Loucy (cell line): ENCODE measurements at regions not wholly inside any gene's neighbourhood (a gene's known extent, or its start where the extent isn't known, plus 50 kb on each side); places are given as distances from the start of the nearest gene placed in this dataset.

Experiments
- H2AFZ ChIP-seq: fragments of 200-600 bp; sonication (generic); 2 replicates; pipeline ENCODE4 v1.6.0; 2016; ENCODE audit warnings: antibody characterized with exemption, mild to moderate bottlenecking, low read length, moderate library complexity
- H3F3A ChIP-seq: fragments of 200-600 bp; 2 replicates; pipeline ENCODE4 v1.6.0; 2016; ENCODE audit warnings: antibody characterized with exemption, low read depth, mild to moderate bottlenecking
- H3K27me3 ChIP-seq: fragments of 200-600 bp; sonication (generic); 2 replicates; pipeline ENCODE4 v1.6.1; 2014; ENCODE audit warnings: low read length, mild to moderate bottlenecking; ENCODE audit not compliant: insufficient read depth, poor library complexity, severe bottlenecking
- H3K36me3 ChIP-seq: fragments of 200-600 bp; sonication (generic); 2 replicates; pipeline ENCODE4 v1.6.1; 2016; ENCODE audit warnings: low read length; ENCODE audit not compliant: insufficient read depth
- H3K4me1 ChIP-seq: fragments of 200-600 bp; sonication (generic); 2 replicates; pipeline ENCODE4 v1.5.1; 2014; ENCODE audit warnings: low read length, mild to moderate bottlenecking; ENCODE audit not compliant: insufficient read depth, poor library complexity, severe bottlenecking
- H3K4me2 ChIP-seq: fragments of 200-600 bp; sonication (generic); 2 replicates; pipeline ENCODE4 v1.6.0; 2014; ENCODE audit warnings: antibody characterized with exemption, low read length, low read depth, mild to moderate bottlenecking; ENCODE audit not compliant: poor library complexity, severe bottlenecking
- H3K4me3 ChIP-seq: fragments of 200-600 bp; sonication (generic); 2 replicates; pipeline ENCODE4 v1.5.1; 2014; ENCODE audit warnings: low read length, mild to moderate bottlenecking, mixed read lengths; ENCODE audit not compliant: poor library complexity, severe bottlenecking
- H3K79me2 ChIP-seq: fragments of 200-600 bp; sonication (generic); 2 replicates; pipeline ENCODE4 v1.6.1; 2014; ENCODE audit warnings: low read length; ENCODE audit not compliant: insufficient read depth
- H3K9ac ChIP-seq: fragments of 200-600 bp; sonication (generic); 2 replicates; pipeline ENCODE4 v1.6.0; 2014; ENCODE audit warnings: mild to moderate bottlenecking, low read depth, low read length, moderate library complexity; ENCODE audit not compliant: poor library complexity, severe bottlenecking
- H3K9me2 ChIP-seq: fragments of 200-600 bp; sonication (generic); replicated peaks from 2 replicates; pipeline ENCODE4 v1.6.1; 2016; ENCODE audit warnings: low read depth, low read length, mixed read lengths
- H3K9me3 ChIP-seq: fragments of 200-600 bp; sonication (generic); 2 replicates; pipeline ENCODE4 v1.6.1; 2014; ENCODE audit warnings: mild to moderate bottlenecking, antibody characterized with exemption, low read length, low read depth; ENCODE audit not compliant: insufficient read depth
- H4K20me1 ChIP-seq: fragments of 200-600 bp; sonication (generic); 2 replicates; pipeline ENCODE4 v1.6.0; 2014; ENCODE audit warnings: antibody characterized with exemption, low read length, mild to moderate bottlenecking; ENCODE audit not compliant: insufficient read depth, poor library complexity, severe bottlenecking
- CTCF ChIP-seq: fragments of 200-600 bp; sonication (generic); conservative IDR thresholded peaks from 2 replicates; pipeline ENCODE4 v1.5.1; 2014; ENCODE audit warnings: mild to moderate bottlenecking, antibody characterized with exemption, low read length
- EZH2phosphoT487 ChIP-seq: fragments of 200-600 bp; IDR thresholded peaks from 2 replicates; pipeline ENCODE4 v1.6.1; 2018; ENCODE audit warnings: antibody characterized with exemption, mild to moderate bottlenecking, moderate library complexity, borderline replicate concordance

- Histone ChIP-seq H2AFZ (no peak overlapping the region), H3K9me3 (no peaks in the 10 kb centered on the region), H3K9ac (no peak overlapping the region), H3F3A (no peaks in the 10 kb centered on the region), H3K27me3 (no peaks in the 10 kb centered on the region), H4K20me1 (no peaks in the 10 kb centered on the region), H3K4me2 (no peak overlapping the region), H3K4me1 (no peaks in the 10 kb centered on the region), H3K36me3 (no peaks in the 10 kb centered on the region), H3K9me2 (no peaks in the 10 kb centered on the region), H3K4me3 (no peak overlapping the region), H3K79me2 (no peaks in the 10 kb centered on the region)
- TF ChIP-seq EZH2phosphoT487 (no peak), CTCF (no peak)
Measured at GRCh38 chr5:67374378-67374777, 177.8 kb upstream of the CD180 start.

GRCh38 chr5:67373518-67373917 lies 176.9 kb upstream of the CD180 start:
- Histone ChIP-seq H4K20me1 (no peaks in the 10 kb centered on the region), H3K27me3 (no peaks in the 10 kb centered on the region), H3K9me2 (no peaks in the 10 kb centered on the region), H3K4me1 (no peaks in the 10 kb centered on the region), H3K9ac (no peak overlapping the region), H3F3A (no peaks in the 10 kb centered on the region), H3K36me3 (no peaks in the 10 kb centered on the region), H3K4me2 (no peak overlapping the region), H3K4me3 (no peak overlapping the region), H3K9me3 (no peaks in the 10 kb centered on the region), H2AFZ (no peak overlapping the region), H3K79me2 (no peaks in the 10 kb centered on the region)
- TF ChIP-seq EZH2phosphoT487 (no peak), CTCF (no peak)

- Histone ChIP-seq H3K4me2 (no peak overlapping the region), H3K9me2 (no peaks in the 10 kb centered on the region), H3K79me2 (no peaks in the 10 kb centered on the region), H3F3A (no peaks in the 10 kb centered on the region), H3K36me3 (no peaks in the 10 kb centered on the region), H3K9ac (no peak overlapping the region), H3K9me3 (no peaks in the 10 kb centered on the region), H3K4me3 (no peak overlapping the region), H3K27me3 (no peaks in the 10 kb centered on the region), H2AFZ (no peak overlapping the region), H4K20me1 (no peaks in the 10 kb centered on the region), H3K4me1 (no peaks in the 10 kb centered on the region)
- TF ChIP-seq EZH2phosphoT487 (no peak), CTCF (no peak)
Measured at GRCh38 chr5:67372887-67373286, 176.3 kb upstream of the CD180 start.
